HG03159 (cell line): ENCODE measurements at regions not wholly inside any gene's neighbourhood (a gene's known extent, or its start where the extent isn't known, plus 50 kb on each side); places are given as distances from the start of the nearest gene placed in this dataset.
"Not testable (repeated sequence)": the region's sequence is repeated elsewhere in the genome, so short reads cannot be mapped to it uniquely, and the experiment has no call there.

Source experiments
- ATAC-seq: cut with Tn5 transposase; IDR thresholded peaks from one replicate; pipeline ENCODE4 v1.9.1; 2021; ENCODE audit warnings: mild to moderate bottlenecking, moderate library complexity; ENCODE audit not compliant: unreplicated experiment

DNA sequence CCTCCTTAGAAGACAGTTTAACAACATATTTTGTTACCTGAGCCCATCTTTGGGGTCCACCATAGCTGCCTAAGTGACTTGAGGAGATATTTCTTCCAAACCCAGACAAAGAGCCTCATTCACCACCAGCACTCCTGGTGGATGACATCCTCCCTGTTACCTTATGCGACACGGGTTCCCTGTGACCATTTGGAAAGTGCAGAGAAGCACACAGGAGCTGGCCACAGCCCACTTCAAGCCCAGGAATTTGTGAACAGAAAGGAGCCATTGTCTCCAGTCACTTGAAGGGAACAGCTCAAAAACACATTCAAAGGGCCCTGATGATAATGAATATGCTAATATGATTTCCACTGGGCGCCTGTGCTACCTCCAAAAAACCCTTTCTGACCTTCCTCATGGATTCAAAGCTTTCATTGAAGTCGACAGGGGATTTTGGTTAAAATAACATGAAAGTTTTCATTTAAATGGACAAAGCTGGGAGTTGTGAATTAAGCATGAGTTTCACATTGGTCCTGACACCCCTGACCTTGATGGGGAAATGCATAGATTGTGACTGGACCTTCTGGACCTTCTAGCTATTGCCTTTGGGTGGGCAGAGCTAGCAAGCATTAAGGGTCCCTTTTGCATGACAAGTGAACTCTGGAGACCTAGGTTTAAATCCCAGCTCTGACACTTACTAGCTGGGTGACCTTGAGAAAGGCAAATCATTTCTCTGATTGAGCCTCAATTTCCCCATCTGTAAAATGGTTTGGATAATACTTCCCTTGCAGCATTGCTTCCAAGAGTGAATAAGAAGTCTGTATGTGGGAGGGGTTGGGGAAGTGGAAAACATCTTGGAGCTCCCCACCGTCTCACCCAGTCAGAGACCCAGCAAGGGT, 83.3 kb upstream of the SIRPA start:
- ATAC-seq, result no peak

DNA sequence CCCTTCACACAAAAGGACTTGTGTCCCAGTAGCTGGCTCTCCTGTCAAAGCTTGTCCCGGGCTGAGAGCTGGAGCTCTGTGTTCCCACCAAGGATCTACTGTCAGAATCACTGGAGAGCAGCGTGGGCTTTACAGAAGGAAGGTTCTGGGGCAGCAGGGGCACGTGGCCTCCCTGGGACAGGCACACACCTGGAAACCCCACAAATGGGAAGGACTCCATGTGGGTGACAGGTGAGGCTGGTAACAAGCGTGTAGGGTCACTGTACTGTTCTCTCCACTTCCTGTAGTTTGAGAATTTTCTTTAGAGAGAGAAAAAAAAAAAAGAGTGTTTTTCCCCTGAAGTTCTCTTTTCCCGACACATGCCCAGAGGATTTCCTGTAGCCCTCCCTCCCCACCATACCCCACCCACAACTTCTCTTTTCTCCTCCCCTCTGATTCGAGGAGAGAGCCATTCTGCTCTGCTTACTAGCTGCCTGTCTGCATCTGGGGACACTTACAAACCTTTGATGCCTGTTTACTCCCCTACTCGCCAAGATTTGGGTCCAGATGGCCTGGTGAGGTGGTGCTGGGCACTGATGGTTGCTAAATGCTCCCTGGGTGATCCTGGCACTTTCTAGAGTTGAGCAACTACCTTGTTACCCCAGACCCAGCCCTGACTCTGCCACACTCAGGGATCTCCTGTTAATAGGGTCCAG, 84.1 kb upstream of the SIRPA start:
- ATAC-seq, result no peak

DNA sequence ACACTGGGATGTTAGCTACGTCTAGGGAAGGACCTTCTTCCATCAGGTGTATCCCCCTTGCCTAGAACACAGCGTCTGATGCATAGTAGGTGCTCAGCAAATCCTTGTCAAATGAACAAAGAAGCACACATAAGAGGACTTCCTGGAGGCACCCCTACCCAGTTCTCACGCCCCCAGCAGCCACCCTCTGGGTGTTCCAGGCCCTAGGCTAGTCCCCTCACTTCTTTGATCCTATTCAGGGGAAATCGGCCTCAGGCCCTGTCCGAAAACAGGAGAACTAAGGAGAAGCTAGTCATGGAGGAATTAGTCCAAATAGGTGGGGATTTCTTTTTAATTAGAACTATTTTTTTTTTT, 84.7 kb upstream of the SIRPA start:
- ATAC-seq, result no peak

DNA sequence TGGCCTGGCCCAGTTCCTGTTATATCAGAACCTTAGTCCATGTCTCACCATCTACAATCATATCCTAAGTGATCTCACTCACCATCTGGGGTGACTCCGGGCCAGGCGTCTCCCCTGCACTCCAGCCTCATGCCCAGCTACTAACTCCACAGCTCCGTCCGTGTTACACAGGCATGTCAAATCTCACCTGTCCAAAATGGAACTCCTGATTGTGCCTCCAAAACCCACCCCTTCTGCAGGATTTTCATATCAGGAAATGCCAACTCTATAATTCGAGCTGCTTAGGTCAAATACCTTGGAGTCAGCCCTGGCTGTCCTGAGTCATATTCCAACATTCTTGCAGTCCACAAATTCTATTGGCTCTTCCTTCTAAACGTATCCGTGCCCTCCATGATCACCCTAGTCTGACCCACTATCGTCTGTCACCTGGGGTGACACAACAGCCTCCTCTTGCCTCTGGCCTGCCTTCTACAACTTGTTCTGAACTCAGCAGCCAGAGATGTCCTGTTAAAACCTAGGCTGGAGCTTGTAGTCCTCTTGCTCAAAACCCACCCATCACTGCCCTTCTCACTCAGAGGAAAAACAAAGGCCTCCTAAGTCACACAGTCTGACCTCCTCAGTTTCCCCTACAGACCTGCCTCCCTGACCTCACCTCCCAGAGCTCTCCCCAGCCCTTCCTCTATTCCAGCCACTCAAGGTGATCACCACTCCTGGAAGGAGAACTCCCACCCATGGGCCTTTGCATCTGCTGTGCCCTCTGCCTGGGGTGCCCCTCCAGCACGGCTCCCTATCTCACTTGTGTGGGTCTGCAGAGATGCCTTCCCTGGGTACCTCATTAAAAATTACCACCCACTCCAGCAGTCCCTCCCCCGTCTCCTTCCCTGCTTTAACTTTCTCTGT, 85.3 kb upstream of the SIRPA start:
- ATAC-seq, result no peak

DNA sequence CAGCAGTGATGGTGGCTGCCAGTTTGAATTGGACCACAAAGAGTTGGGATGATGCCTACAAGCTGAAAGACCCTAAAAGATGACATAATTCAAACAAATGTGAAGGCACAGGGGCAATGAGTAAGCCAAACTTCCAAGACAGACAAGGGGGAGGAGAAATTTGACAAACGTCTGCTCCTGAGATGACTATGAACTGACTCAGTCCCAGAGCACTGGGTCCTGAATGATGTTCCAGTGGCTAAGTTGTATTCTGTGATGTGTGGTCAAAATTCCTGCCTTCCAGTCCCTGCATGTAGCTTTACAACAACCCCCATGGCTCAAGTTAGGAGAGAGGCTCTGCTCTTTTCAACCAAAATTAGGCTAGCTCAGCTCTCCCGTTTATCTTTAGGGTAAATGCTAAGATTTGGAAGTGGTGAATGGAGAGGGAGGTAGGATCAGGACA, 86.1 kb upstream of the SIRPA start:
- no peak for ATAC-seq

DNA sequence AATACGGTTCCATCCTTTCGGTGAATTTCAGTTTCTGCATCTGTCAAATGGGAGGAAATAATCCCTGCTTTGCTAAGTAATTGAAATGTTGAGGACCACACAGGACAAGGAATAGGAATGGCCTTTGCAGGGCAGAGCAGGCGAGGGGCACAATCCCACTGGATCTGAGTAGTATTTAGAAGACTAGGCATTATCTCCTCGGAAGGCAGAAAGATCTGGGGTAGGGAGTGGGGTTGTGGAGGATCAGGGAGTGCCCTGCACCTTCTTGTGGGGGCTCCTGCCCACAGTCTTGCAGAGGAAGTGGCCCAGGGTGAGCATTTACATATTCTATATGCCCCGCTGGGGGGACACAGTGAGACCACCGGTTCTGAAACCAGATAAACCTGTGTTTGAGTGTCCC, 87.1 kb upstream of the SIRPA start:
- no peak for ATAC-seq

DNA sequence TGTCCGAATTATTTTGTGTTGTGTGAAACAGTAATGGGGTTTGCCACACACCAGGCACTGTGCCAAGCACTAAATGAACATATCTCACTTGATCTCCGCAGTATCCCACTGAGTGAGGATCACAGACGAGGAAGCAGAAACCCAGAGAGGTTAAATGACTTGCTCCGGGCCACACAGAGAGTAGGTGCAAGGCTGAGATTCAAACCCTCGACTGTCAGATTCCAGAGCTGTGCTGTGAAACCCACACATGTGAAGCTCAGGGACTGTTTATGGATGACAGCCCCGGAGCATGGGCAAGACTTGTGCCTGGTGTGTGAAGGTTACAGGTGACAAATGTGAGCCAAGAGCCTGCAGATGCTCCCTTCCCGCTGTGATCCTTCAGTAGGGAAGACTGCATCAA, 87.8 kb upstream of the SIRPA start:
- ATAC-seq, result no peak

DNA sequence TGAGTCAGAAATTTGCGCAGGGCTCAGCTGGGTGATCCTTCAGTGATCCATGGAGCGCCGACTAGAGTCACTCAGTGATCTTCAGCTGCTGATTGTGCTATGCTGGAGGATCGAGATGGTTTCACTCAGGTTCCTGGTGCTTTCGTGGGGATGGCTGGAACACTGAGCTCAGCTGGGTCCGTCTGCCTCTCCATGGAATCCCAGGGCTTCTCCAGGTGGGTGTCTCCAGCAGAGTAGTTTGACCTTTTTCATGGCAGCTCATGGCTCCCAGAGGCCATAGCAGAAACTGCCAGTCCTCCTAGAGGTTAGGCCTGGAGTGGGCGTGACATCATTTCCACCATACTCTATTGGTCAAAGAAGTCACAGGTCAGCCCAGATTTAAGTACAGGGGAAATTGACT, 88.8 kb upstream of the SIRPA start:
- ATAC-seq, result no peak

DNA sequence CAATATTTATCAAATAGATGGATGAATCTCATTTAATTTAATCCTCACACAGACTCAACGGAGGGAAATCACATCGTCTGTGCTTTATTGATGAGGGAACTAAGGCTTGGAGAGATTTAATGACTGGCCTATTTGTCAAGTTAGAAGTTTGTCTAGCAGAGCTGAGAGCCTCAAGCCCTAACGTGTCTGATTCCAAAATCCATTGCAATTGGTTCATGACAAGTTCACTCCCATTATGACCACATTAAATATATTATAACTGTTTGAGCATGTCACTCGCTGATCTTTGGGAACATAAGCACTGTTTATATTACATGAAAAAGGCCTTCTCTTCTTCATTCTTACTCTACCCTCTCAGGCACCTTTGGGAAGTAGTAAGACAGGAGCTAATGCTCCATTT, 89.4 kb upstream of the SIRPA start:
- no peak for ATAC-seq

DNA sequence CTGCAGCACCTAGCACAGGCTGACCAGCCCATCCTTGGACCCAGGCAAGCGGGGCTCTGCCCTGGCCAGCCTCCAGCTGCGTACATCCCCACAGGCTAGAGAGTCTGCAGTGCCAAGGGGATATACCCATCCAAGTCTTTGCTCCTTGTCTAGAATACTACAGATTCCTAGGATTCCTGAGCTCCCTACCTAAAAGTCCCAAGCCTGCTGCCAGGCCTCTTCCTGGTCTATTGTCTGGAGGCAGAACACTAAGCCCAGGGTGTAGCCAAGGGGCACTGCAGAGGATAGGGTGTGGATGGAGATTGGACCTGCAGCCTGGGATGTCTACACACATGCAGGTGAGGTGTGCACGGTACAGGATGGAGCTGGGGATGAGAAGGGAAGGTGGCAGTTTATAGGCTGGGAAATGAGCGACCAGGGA, 90.0 kb upstream of the SIRPA start:
- ATAC-seq, result no peak

DNA sequence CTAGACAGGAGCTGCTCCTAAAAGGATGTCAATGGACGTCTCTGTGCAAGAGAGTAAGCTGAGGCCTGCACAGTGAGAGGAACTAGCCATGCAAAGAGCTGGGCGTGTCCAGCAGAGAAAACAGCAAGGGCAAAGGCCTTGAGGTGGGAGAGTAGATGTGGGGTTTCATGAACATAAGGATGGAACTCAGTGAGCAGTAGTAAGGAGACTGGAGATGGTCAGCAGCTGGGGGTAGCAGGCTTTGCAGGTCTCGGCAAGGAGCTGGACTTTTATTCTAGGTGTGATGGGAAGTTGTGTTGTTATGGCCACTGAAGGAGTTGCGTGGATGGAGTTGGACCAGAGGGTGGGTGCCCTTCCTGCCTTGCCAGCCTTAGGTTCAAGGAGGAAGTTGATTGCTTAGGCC, 90.7 kb upstream of the SIRPA start:
- no peak for ATAC-seq

DNA sequence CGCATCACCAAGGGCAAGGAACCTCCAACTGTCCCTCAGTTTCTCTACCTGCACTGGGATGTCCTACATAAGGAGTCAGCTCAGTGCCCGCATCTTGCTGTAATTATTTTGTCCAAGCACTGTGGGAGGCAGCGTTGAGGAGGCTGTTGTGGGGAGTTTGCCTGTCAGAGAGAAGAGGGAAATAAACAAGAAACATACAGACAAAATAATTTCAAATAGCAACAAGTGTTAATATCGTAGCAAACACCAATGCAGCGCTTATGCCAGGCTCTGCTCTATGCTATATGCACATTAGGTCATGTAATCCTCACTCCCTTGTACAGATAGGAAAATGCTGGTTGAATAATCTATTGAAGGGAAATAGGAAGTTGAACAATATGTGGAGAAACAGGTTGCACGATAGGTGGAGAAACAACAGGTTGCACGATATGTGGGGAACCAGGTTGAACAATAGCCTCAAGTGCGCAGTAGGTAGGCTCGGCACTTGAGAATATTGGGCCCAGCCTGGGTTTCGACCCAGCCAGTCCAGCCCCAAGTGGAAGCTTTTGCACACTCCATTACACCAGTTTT, 91.2 kb upstream of the SIRPA start:
- ATAC-seq, result no peak

DNA sequence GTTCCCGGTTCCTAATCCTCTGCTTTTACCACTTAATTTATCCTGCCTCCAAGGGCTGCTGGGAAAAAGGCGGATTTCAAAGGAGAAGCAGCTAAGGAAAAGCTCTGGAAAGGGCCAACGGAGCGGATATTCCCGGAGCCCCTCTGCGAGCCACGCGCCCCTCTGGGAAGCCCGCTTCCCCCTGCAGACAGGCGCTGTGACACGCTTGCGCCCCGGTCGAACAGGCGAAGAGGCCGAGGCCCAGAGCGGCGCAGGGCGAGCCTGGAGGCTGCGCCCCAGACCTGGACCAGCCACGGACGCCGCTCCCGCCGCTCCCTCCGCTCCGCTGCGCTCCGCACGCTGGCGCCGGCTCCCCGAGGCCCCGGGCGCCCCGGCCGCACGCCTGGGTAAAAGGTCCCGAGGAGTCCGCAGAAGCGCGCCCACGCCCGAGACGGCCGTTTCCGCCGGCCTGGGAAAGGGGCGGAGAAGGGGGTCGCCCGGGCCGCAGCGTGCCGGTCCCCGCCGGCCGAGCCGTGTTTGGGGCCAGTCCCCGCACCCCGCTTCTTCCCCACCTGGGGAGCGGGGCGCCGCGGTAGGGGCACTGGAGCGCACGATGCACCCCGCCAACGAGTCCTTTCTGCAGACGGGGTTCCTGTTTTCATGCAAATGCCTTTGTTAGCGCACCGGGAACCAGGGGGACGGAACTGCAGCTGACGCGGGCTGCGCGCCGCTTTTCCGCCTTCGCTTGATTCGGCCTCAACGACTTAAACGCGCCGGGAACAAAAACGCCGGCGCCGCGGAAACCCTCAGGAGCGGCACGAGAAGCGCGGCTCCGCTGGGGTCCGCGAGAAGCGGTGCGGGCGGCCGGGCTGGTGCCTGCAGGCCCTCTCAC, 91.9 kb upstream of the SIRPA start:
- ATAC-seq, result no peak

DNA sequence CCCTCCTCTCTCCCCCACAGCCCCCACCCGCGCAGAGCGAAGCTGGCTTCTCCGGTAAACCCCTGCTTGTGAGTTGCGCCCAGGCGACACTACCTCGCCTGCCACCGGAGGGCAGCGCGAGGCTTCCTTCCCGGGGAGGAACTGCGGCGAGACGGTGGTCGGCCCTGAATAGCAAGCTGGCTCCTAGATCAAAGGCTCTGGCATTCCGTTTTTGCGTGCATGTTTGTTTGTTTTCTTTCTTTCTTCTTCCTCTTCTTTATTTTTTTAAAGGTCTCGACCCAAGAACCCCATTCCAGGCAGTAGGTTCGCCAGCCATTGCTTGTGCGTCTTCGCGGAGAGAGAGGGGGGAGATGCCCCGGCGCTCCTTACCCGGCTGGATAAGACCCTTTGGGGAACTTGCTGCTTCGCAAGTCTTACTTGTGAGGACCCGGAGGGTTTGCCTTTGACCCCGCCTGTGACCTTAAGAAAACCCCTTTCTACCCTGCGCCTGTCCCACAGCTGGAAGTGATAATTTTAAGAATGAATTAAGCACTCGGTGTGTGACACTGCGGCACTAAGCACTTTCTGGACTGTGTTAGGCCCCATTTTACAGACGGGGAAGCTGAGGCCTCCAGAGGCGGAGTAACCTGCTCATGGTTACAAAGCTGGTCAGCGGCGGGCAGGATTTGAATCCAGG, 92.7 kb upstream of the SIRPA start:
- no peak for ATAC-seq

DNA sequence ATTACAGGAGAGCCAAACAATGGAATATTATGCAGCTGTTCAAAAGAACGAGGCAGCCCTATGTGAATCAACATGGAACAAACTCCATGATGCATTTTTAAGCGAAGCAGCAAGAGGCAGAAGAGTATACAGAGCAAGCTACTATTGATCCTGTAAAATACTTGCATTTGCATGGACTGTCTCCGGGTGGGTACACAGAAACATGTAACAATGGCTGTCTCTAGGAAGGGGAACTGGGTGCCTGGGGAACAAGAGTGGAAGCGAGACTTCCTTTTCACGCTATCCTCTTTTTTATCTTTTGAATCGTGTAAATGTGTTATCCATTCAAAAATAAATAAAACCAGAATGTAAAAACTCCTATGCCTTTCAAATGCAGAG, 93.3 kb upstream of the SIRPA start:
- no peak for ATAC-seq

DNA sequence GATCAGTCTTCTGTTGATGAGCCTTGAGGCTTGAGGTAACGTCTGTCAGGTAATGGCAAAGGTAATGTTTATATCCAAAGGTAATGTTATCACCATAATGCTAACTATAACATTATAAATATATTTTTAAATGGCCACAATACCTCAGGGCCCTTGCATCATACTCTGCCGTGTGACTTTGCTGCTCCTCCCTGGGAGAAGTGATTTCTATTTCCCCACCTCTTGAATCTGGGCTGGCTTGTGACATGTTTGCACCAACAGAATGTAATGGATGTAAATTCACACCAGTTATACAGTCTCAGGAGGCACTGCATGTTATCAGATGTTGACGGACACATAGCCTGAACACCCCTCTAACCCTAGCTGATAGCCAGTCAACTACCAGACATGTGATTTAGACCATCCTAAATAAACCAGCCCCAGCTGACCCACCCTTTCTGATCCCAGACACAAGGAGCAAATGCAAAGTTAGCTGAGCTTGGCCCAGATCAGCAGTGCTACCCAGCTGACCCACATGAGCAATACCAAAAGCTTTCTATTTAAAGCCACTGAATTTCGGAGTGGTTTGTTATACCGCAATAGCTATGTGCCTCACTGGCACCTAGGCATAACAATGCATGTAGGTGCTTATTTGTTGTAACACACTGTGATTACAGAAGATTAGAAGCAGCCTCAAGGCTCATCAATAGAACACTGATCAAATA, 93.8 kb upstream of the SIRPA start:
- no peak for ATAC-seq

DNA sequence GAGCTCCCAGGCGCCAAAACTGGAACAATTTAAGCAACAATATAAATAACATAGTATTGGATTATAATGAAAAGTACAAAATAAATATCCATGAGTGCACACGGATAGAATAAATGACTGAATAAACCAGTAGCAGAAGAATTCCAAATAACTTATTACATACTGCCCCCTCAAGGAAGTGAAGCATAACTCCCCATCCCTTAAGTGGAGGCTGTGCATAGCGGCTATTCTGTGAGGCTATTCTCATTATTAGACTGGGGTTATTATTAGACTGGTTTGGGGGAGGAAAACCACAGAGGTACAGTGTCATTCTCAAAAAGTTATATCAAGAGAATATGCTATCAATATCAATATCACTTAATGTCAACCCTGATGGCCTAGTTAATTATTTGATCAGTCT, 94.4 kb upstream of the SIRPA start:
- ATAC-seq, result no peak

DNA sequence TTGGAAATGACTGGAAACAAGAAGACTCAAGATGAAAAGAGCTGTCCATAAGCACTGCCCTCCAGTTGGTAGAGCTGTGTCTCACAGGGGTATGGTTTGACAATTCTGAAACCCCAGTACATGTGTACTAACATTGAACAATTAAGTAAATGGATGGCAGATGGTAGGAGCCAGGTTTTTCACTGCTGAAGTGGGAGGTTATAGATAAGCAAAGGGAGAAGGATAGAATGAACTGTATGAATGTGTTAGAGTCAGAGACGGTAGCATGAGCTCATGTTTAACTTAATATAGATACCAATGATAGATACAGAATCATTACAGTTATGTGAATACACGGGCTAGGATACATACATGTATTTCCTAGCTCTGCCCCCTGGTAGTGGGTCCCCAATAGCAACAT, 95.0 kb upstream of the SIRPA start:
- no peak for ATAC-seq

DNA sequence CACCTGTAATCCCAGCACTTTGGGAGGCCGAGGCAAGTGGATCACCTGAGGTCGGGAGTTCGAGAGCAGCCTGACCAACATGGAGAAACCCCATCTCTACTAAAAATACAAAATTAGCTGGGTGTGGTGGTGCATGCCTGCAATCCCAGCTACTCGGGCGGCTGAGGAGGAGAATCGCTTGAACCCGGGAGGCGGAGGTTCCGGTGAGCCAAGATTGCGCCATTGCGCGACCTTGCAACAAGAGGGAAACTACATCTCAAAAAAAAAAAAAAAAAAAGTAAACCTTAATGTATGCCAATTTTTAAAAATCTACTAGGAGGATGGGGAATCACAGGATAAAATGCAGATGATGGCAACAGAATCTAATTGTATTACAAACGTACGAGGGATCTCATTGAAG, 95.5 kb upstream of the SIRPA start:
- ATAC-seq, result not testable (repeated sequence)
